GM06990 (cell line): ENCODE measurements at regions not wholly inside any gene's neighbourhood (a gene's known extent, or its start where the extent isn't known, plus 50 kb on each side); places are given as distances from the start of the nearest gene placed in this dataset.
"Not testable (repeated sequence)": the region's sequence is repeated elsewhere in the genome, so short reads cannot be mapped to it uniquely, and the experiment has no call there.

ENCODE experiments used
- DNase-seq: peaks from one replicate; pipeline ENCODE4 v3.0.0-alpha.2; 2011; ENCODE audit not compliant: insufficient read length; ENCODE audit errors: extremely low read depth
- H3K27me3 ChIP-seq: replicated peaks from 2 replicates; pipeline ENCODE4 v1.6.0; 2011; ENCODE audit warnings: low read length; ENCODE audit not compliant: control insufficient read depth, insufficient read depth
- H3K36me3 ChIP-seq: 2 replicates; pipeline ENCODE4 v1.5.1; 2011; ENCODE audit warnings: low read length; ENCODE audit not compliant: control insufficient read depth, insufficient read depth
- H3K4me3 ChIP-seq: replicated peaks from 2 replicates; pipeline ENCODE4 v1.5.1; 2011; ENCODE audit warnings: low read depth, mild to moderate bottlenecking, control low read depth, low read length
- CTCF ChIP-seq: IDR thresholded peaks from 2 replicates; pipeline ENCODE4 v1.5.1; 2011; ENCODE audit warnings: low read length, control low read depth, mild to moderate bottlenecking, inconsistent platforms; ENCODE audit not compliant: insufficient read depth, poor library complexity, severe bottlenecking

DNA sequence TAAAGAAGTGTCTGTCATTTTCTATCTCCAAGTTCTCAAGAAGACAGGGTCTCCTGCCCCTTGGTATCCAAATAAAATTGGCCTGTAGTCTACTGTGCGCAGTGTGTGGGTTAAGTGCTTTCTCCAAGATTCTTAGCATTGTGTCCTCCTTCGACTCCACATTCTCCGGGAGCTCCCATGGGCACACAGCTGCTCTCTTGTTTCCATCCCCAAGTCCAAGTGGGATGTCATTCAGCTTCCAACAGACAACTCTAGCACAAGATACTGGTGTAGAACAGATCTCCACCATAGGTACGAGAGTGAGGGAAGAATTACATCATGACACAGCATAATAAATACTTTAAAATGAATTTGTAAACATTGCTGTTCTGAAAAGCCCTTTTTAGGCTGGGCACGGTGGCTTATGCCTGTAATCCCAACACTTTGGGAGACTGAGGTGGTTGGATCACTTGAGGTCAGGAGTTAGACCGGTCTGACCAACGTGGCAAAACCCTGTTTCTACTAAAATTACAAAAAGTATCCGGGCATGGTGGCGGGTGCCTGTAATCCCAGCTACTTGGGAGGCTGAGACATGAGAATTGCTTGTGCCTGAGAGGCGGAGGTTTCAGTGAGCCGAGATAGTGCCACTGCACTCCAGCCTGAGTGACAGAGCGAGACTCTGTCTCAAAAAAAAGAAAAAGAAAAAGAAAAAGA, 196.2 kb downstream of the C9orf152 start:
- no peaks in the 10 kb centered on the region for H3K27me3 ChIP-seq
- no peaks in the 10 kb centered on the region for H3K36me3 ChIP-seq
- TF ChIP-seq CTCF = no peak
- no peak overlapping the region for H3K4me3 ChIP-seq
- DNase-seq = no peak

GRCh38 chr9:110013064-110013463, 194.9 kb downstream of the C9orf152 start:
- no peak for TF ChIP-seq CTCF
- no peaks in the 10 kb centered on the region for H3K27me3 ChIP-seq
- no peaks in the 10 kb centered on the region for H3K36me3 ChIP-seq
- DNase-seq = no peak
- no peak overlapping the region for H3K4me3 ChIP-seq

DNA sequence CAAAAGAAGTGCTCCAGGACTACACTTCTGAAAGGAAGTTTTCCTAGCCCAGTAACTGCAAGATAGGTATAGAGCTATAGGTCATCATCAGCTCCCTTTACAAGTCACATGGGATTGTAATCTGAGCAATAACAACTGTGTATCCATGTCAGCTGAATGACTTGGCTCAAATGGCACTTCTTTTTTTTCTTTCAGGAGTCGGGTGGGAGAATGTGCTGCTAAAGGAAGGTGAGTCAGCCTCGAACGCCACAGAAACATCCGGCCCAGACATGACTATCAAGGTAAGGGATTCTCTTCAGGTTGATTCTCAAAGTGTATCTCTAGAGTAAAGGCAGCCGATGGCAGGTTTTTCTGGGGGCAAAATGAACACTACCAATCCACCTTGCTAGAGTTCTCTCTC, 192.2 kb downstream of the C9orf152 start:
- no peak for TF ChIP-seq CTCF
- DNase-seq = no peak
- H3K27me3 ChIP-seq = no peaks in the 10 kb centered on the region
- H3K36me3 ChIP-seq = no peaks in the 10 kb centered on the region
- H3K4me3 ChIP-seq = no peak overlapping the region

GRCh38 chr9:110016340-110016739, 191.6 kb downstream of the C9orf152 start:
- H3K27me3 ChIP-seq = no peaks in the 10 kb centered on the region
- no peak for TF ChIP-seq CTCF
- no peaks in the 10 kb centered on the region for H3K36me3 ChIP-seq
- no peak for DNase-seq
- H3K4me3 ChIP-seq = no peak overlapping the region

DNA sequence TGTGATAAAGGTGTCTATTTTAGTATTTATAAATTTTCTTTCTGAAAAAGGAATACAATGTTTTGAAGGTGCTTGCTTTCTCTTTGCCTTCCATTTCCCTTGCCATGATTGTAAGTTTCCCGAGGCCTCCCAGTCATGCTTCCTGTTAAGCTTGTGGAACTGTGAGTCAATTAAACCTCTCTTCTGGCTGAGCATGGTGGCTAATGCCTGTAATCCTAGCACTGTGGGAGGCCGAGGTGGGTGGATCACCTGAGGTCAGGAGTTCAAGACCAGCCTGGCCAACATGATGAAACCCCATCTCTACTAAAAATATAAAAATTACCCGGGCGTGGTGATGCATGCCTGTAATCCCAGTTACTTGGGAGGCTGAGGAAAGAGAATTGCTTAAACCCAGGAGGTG, 187.7 kb downstream of the C9orf152 start:
- not testable (repeated sequence) for H3K4me3 ChIP-seq, DNase-seq, H3K36me3 ChIP-seq, H3K27me3 ChIP-seq

DNA sequence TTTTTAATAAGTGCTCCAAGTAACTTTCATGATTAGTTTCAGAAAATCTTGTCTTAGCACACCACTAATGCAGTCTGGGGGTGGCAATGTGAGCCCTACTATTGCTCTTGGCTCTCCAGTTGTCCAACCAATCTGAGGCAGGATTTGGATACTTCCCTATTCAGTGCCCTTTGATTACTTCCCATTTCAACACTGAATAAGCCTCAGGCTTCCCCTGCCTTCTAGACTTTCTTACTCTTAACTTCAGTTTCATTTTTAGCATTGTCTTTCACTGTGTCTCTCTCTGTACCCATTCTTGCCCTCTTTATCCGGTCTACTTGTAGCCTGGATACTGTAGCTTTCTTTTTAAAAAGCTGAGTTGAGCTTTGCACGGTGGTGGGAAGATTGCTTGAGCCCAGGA, 186.1 kb downstream of the C9orf152 start:
- DNase-seq = peak; percentile 18
- Histone ChIP-seq H3K4me3 (no peak overlapping the region), H3K36me3 (no peaks in the 10 kb centered on the region), H3K27me3 (no peaks in the 10 kb centered on the region)
- no peak for TF ChIP-seq CTCF

DNA sequence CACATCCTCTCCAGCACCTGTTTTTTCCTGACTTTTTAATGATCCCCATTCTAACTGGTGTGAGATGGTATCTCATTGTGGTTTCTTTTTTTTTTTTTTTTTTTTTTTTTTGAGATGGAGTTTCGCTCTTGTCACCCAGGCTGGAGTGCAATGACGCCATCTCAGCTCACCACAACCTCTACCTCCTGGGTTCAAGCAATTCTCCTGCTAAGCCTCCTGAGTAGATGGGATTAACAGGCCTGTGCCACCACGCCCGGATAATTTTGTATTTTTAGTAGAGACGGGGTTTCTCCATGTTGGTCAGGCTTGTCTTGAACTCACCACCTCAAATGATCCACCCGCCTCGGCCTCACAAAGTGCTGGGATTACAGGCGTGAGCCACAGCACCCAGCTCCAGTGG, 184.7 kb downstream of the C9orf152 start:
- H3K36me3 ChIP-seq, H3K4me3 ChIP-seq, DNase-seq, H3K27me3 ChIP-seq: not testable (repeated sequence)
